WERI-Rb-1 (cell line): ENCODE measurements at regions not wholly inside any gene's neighbourhood (a gene's known extent, or its start where the extent isn't known, plus 50 kb on each side); places are given as distances from the start of the nearest gene placed in this dataset.

ENCODE experiments used
- DNase-seq: peaks from one replicate; pipeline ENCODE4 v3.0.0-alpha.2; 2020
- H3K27ac ChIP-seq: fragments of 250-450 bp; sonication (Bioruptor Pico); 2 replicates; pipeline ENCODE4 v1.5.1; 2020; ENCODE audit warnings: mild to moderate bottlenecking, moderate library complexity
- H3K27me3 ChIP-seq: fragments of 250-450 bp; sonication (Bioruptor Pico); 2 replicates; pipeline ENCODE4 v1.5.1; 2021; ENCODE audit warnings: mild to moderate bottlenecking, low read depth, moderate library complexity; ENCODE audit not compliant: insufficient read depth, severe bottlenecking
- H3K36me3 ChIP-seq: fragments of 250-450 bp; sonication (Bioruptor Pico); 2 replicates; pipeline ENCODE4 v1.5.1; 2020; ENCODE audit warnings: mild to moderate bottlenecking, moderate library complexity
- H3K4me3 ChIP-seq: 2 replicates; pipeline ENCODE4 v1.5.1; 2011; ENCODE audit warnings: low read depth, mild to moderate bottlenecking, control low read depth, low read length
- H3K9me3 ChIP-seq: fragments of 250-450 bp; sonication (Bioruptor Pico); 2 replicates; pipeline ENCODE4 v1.5.1; 2021; ENCODE audit warnings: mild to moderate bottlenecking, moderate library complexity; ENCODE audit not compliant: severe bottlenecking
- TF ChIP-seq, protein P1 (sequence below): IDR thresholded peaks from 2 replicates; pipeline ENCODE4 v1.5.1; 2011; ENCODE audit warnings: low read depth, mild to moderate bottlenecking, control low read depth, inconsistent platforms, low read length

DNA sequence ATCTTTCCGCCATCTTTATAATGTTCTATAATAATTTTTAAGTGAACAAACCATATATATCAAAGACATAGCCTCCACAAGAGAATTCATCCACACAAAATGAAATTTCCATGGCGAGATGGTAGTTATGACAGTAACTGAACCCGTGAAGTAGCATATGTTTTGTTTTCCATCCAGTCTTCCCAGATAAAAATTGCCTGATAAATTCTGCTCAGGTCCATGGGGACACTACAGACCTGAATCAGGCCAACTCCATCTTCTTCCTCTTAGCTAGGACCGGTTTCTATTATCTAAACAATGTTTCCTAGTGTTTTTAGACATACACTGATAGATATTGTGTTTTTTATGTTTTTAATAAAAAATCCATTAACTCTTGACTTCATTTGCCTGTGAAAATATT lies 235.7 kb downstream of the PLK2 start:
- H3K4me3 ChIP-seq, result no peak overlapping the region
- H3K9me3 ChIP-seq, result no peaks in the 10 kb centered on the region
- TF ChIP-seq, protein P1, sequence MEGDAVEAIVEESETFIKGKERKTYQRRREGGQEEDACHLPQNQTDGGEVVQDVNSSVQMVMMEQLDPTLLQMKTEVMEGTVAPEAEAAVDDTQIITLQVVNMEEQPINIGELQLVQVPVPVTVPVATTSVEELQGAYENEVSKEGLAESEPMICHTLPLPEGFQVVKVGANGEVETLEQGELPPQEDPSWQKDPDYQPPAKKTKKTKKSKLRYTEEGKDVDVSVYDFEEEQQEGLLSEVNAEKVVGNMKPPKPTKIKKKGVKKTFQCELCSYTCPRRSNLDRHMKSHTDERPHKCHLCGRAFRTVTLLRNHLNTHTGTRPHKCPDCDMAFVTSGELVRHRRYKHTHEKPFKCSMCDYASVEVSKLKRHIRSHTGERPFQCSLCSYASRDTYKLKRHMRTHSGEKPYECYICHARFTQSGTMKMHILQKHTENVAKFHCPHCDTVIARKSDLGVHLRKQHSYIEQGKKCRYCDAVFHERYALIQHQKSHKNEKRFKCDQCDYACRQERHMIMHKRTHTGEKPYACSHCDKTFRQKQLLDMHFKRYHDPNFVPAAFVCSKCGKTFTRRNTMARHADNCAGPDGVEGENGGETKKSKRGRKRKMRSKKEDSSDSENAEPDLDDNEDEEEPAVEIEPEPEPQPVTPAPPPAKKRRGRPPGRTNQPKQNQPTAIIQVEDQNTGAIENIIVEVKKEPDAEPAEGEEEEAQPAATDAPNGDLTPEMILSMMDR, result no peak
- H3K36me3 ChIP-seq, result no peaks in the 10 kb centered on the region
- no peak overlapping the region for H3K27ac ChIP-seq
- no peaks in the 10 kb centered on the region for H3K27me3 ChIP-seq
- no peak for DNase-seq

DNA sequence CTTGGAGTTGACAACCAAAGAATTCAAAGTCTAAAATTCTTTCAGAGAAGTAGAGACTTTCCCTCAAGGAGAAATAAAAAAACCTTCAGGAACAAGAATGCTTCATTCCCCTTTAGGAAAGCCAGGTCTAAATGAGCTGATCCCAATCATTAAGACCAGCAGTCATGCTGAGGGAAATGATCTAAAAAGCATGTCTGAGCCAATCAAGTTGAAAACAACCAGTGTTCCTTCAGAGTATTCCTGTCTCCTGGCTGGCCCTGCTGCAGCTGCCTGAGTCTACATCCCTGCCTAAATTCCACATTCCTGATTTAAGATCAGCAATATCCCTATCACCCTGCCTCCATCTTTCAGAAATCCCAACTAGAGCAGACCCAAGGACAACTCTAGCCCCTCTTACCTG lies 244.5 kb downstream of the PLK2 start:
- TF ChIP-seq, protein P1, result no peak
- DNase-seq, result no peak
- no peak overlapping the region for H3K4me3 ChIP-seq

DNA sequence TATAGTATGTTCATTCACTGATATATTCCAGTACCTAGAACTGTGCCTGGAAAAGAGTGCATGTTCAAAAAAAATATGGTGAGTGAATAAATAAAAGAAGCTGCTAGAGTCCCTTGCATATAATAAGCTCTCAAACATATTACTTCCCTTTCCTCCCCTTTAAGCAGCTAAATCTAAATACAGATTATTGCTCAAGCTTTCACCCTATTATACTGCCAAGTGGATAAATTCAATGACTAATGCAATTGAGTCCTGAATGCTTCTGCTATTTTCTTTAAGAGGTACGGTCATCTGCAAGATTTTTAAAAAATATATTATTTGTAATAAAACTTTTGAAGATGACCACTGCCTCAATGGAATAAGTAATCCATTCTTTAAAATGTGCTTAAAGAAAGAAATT lies 248.4 kb downstream of the PLK2 start:
- Histone ChIP-seq H3K36me3 (no peaks in the 10 kb centered on the region), H3K27me3 (no peaks in the 10 kb centered on the region), H3K9me3 (no peaks in the 10 kb centered on the region), H3K4me3 (no peak overlapping the region), H3K27ac (no peak overlapping the region)
- DNase-seq, result no peak
- TF ChIP-seq, protein P1, result no peak

More for the DNA sequence above, 244.5 kb downstream of the PLK2 start:
- Histone ChIP-seq H3K36me3 (no peaks in the 10 kb centered on the region), H3K27me3 (no peaks in the 10 kb centered on the region), H3K27ac (no peak overlapping the region), H3K9me3 (no peaks in the 10 kb centered on the region)

DNA sequence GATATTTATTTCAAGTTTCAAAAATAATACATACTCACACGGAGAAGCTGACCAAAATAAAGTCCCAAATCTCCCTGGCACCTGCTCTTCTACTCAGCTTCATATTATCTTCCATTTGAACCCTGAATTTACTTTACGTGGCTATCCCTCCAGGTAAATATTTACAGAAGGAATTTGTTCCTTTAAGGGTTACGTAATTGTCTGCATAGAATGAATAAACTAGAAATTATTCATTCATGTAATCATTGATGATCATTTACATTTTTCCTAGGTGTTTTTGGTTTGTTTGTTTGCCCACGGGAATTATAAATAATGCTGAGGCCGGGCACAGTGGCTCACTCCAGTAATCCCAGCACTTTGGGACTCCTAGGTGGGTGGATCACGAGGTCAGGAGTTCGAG lies 251.2 kb downstream of the PLK2 start:
- Histone ChIP-seq H3K27ac (no peak overlapping the region), H3K4me3 (no peak overlapping the region), H3K27me3 (no peaks in the 10 kb centered on the region), H3K36me3 (no peaks in the 10 kb centered on the region), H3K9me3 (no peaks in the 10 kb centered on the region)
- no peak for DNase-seq
- TF ChIP-seq, protein P1, result no peak

DNA sequence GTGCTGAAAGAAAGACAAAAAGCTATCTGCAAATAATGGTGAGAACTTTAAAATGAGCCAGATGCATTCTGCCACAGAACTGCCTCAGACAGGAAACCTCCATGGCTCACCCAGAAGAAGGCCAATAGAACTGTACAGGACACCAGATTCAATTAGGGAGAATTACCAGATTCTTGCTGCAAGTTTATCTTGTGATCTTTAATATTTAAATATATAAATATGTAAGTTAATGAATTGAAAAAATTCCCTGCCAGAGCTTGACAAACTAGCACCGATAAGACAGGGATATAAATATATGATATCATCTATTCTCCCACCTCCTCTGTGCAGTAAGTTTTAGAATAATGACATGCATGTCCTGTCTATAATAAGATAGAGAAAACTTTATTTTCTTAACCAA lies 252.8 kb downstream of the PLK2 start:
- no peaks in the 10 kb centered on the region for H3K36me3 ChIP-seq
- H3K4me3 ChIP-seq, result no peak overlapping the region
- no peak for DNase-seq
- no peaks in the 10 kb centered on the region for H3K9me3 ChIP-seq
- TF ChIP-seq, protein P1, result no peak
- H3K27me3 ChIP-seq, result no peaks in the 10 kb centered on the region
- no peak overlapping the region for H3K27ac ChIP-seq

DNA sequence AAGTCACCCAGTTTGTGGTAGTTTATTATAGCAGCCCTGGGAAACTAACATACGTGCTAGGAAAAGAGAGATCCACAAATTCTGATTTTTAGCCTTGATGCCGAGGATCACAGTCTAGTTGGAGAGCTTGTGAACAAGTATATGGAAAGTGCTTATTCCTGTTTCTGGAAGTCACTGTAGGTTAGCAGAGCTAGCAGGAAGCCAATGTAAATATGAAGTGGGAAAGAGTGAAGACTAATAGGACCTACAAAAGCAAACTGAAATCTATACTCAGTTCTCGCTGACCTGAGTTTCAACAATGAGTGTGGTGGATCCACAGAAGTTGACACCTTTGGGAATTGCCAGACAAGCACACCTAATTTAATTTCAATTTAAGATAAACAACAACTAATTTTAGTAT lies 254.9 kb downstream of the PLK2 start:
- Histone ChIP-seq H3K9me3 (no peaks in the 10 kb centered on the region), H3K4me3 (no peak overlapping the region), H3K36me3 (no peaks in the 10 kb centered on the region), H3K27me3 (no peaks in the 10 kb centered on the region), H3K27ac (no peak overlapping the region)
- TF ChIP-seq, protein P1, result no peak
- DNase-seq, result no peak
